ENCODE measurements at regions not wholly inside any gene's neighbourhood (a gene's known extent, or its start where the extent isn't known, plus 50 kb on each side); places are given as distances from the start of the nearest gene placed in this dataset.
"Not testable (repeated sequence)": the region's sequence is repeated elsewhere in the genome, so short reads cannot be mapped to it uniquely, and the experiment has no call there.

DNA sequence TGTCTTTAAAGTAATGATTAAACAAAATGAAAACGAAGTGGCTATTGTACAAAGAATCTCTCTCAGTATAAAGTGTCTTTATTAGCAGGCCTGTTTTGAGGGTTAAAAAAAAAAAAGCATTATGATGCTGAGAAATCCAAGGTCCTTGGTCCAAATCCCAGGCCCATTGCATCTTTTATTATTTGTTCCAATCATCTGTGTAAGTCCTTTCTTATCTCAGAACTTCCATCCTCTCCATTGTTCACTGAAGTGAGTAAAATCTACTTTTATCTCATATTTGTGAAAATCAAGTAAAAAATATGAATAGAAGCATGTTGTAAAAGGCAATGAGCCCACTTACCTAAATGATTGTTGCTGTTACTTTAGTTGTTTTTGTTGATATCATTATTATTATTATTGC, 499.1 kb upstream of the JAG1 start:
- no peak for DNase-seq (ENCODE audit: low read depth in 2 of 2)

DNA sequence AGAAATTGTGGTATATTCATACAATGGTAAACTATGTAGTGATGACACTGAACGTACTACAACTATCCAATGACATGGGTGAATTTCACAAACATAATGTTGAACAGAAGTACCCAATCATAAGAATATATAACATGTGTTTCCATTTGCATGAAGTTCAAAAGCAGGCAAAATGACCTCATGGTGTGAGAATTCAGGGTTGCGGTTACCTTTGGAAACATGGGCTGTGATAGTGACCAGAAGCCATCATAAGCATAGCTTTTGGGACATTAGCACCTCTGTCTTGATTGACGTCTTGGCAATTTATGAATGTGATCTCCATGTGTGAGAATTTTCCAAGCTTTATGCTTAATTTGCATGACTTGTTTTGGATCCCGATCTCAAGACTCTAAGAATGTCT, 500.1 kb upstream of the JAG1 start:
- DNase-seq (ENCODE audit: low read depth in 2 of 2) = no peak

DNA sequence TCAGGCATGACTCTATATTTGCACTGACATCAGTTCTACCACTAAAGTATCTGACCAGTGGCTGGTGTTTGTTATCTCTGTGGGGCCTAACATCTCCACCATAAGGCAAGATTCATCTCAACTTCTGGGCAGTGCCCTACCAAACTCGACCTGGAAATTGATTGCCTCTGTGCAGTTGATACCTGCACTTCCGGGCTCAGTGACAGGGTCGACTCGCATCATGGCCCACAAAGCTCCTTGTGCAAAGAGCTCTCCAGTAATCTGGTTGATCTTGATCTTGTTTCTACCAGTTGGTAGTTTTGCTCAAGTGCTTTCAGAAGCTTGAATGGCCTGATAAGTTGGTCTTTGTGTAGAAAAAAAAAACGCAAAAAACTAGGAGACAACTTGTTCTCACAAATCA, 501.1 kb upstream of the JAG1 start:
- no peak for DNase-seq (ENCODE audit: low read depth in 2 of 2)

DNA sequence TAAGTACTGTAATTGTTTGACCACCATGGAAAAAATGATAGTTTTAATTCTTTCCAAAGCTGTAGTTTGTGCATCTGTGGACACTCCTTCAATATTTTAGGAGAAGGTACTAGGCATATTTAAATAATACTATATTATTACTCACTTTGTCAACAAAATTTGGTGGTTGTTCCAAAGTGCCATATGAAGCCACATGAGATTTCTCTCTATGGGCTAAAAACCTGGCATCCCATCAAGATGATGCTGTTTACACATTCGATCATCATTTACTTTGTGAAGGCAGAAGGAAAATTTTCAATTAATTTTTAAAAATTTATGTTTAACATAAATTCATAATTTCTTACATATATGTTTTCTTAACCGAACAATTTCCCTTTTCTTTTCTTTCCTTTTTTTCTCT, 502.6 kb upstream of the JAG1 start:
- no peak for DNase-seq (ENCODE audit: low read depth in 2 of 2)

DNA sequence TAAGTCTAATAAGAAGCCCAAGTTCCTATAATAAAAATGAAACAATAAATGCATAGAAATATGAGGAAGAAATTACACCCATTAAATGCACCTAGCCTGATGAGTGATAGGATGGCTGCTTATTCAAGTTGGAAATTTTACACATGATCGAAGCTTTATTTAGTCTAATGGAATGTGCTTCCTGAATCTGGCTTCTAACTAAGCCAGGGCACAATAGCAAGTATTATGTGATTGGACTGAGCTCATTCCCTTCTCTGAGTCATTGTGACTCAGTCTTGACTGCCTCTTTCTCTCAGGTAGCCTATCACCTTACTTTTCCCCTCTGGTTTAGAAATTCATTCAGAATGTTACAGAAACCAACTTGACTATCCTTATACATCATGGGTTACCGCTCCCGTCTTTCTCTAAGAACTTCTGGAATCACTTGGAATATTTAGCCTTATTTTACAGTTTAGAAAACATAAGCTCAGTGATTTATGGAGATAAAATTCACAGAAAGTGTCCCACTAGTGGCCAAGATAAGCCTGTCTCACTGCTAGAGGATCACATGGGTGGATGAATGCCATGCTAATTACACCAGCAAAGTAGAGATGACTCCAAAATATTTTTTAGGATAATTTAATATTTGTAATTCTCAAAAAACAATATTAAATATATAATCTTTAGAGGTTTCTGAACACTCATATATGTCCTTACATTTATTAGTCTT, 505.3 kb upstream of the JAG1 start:
- no peak for DNase-seq (ENCODE audit: low read depth in 2 of 2)

DNA sequence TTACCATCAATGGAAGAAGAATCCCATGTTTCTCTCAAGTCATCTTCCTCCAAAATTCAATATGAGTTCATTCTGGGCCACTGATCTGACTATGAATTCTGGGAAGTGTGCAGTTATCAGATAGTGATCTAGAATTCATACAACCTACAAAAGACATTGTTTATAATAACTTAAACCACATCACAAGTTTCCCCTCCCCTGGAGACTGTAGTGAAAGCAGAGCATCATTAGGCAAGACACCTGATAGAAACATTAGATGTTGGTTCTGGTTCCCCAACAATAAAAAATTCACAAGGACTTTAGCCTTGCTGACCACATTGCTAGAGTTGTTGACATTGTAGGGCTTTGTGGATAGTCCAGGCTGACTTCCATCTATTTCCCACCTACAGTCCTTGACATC, 506.4 kb upstream of the JAG1 start:
- DNase-seq (ENCODE audit: low read depth in 2 of 2) = no peak

DNA sequence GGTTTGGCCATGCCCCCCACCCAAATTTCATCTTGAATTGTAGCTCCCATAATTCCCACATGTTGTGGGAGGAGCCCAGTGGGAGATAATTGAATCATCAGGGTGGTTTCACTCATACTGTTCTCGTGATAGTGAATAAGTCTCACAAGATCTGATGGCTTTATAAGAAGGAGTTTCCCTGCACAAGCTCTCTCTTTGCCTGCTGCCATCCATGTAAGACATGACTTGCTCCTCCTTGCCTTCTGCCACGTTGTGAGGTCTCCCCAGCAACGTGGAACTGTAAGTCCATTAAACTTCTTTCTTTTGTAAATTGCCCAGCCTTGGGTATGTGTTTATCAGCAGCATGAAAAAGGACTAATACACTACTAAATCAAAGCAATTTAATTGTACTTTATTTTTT, 507.3 kb upstream of the JAG1 start:
- not testable (repeated sequence) for DNase-seq (ENCODE audit: low read depth in 2 of 2)

DNA sequence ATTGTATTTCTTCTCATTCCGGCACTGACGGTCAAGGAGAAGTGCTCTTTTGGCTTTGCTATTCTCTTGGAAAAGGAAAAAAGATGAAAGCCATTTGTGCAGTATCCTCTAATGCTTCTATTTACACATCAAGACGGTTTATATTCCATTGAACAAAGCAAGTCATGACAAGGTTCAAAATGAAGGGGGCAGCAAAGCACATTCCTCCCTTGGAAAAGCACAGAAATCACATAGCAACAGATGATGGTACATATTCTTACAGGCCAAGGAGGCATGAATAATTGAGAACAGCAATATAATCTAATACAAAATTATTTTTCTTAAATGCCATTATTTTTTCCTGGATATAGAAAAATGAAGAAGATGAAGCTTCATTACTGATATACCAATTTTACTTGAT, 508.2 kb upstream of the JAG1 start:
- DNase-seq (ENCODE audit: low read depth in 2 of 2) = no peak

DNA sequence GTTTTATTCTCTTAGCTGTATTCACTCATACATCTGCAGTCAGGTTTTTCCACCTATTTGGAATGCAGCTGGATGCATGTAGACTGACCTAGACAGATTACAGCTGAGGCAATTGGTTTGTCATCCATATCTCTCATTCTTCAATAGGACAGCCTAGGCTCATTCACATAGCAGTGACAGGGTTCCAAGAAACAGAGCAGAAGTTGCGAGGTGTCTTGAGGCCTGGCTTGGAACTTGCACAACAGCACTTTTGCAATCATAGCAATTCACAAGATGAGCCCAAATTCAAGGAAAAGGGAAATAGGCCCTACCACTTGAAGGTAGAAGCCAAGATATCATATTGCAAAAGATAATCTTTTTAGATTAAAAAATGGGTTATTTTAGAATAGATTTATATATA, 508.9 kb upstream of the JAG1 start:
- DNase-seq (ENCODE audit: low read depth in 2 of 2) = no peak

DNA sequence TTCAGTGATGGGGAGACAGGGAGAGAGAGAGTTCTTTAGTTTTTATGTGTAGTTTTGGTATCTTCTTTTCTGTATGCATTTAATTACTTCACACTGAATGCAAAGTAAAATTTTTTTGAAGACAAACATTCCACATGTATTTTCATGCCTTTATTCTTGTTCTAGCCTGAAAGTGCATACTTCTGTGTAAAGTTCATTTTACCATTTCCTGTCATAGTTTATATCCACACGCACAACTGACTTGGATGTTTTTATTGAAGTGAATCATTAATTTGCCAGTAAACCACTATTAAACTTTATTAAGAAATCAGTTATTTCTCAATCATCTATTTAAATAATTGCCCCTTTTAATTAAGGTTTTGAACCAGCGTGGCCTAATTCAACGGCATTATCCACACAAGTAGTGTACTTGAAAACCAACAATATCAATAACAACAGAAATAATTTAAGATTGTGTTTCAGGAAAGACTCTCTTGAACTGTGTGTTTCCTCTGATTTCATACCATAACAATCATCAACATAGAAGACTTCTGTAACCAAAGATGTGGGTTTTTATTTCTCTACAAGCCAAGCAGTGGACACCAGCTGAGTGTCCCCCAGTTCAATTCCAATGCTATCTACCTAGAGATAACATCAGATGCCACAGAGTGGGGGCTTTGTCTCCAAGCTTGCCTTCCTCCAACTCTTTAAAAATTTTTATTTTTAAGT, 512.7 kb upstream of the JAG1 start:
- no peak for DNase-seq (ENCODE audit: low read depth in 2 of 2)

DNA sequence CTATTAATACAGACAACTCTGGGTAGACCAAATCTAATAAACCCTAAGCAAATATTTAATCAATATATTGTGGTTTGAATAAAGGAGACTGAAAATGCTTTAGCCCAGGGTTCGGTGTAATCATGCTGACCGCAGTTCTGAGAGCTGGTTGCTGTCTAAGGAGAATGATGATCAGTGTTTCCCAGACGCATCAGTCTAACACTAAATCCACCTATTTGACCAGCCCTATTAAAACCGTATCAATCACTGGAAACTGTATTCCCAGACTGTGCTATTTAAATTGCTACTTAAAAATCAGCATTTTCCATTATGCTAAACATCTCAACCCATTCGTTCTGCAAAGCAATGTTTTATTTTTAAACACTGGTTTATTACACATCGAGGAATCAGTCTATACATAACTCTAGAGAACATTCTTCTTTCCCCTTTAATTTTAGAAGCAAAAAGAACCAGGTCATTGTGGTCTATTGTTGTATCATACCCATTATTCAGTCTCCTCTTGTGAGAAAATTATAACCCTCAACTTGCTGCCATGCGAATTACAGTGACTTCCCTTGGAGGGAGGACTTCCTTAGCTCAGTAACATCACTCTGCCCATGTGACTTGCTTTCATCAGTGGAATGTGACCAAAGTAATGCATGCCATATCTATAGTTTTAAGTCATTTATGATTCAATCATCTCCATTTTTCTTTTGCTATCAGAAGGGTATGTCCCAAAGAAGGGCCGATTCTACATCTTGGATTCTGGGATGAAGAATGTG, 515.2 kb upstream of the JAG1 start:
- DNase-seq (ENCODE audit: low read depth in 2 of 2) = no peak

DNA sequence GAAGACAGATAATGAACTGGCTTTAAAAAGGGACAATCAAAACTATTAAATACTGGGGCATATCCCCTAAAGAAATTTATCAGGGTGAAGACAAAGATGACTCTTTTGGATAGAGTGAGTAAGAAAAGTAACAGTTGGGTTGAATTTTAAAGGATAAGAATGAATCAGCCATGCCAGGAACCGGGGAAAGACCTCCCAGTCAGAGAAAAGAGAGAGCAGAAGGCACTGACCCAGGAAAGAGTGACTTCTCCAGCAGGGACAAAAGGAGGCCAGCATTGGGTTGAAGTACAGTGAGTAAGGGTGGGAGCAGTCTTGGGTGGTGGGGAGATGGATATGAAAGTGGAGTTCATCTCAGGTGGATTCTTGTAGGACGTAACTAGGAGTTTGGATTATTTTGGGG, 516.9 kb upstream of the JAG1 start:
- no peak for DNase-seq (ENCODE audit: low read depth in 2 of 2)

DNA sequence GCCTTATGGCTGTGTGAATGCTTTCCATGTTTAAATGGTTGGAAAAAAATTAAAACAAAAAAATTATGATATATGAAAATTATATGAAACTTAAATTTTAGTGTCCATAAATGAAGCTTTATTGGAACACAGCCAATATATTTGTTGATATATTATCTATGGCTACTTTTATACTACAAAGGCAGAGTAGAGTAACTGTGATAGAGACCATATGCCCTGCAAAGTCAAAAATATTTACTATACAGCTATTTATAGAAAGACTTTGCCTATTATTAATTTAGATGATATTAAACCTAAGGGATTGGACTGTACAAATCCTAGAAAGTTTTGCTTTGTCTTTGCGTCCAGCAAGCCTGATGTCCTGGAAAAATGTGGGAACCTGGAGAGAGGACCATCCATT, 518.3 kb upstream of the JAG1 start:
- no peak for DNase-seq (ENCODE audit: low read depth in 2 of 2)

DNA sequence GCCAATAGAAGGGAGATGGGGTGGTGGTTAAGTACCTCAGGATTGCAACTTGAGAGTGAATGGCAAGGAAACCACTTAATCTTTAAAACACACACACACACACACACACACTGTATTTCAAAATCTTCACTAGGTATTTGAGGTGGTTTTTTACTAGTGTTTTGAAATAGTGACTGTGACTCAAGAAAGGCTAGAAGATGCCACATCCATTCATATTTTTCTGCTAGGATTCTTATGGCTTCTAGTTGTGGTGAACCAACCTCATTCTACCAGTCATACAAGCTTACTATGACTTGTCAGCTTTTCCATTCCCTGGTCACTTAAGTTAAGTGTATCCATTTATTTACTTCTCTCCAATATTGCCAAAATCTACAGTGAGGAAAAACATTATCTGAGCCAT, 519.4 kb upstream of the JAG1 start:
- no peak for DNase-seq (ENCODE audit: low read depth in 2 of 2)

DNA sequence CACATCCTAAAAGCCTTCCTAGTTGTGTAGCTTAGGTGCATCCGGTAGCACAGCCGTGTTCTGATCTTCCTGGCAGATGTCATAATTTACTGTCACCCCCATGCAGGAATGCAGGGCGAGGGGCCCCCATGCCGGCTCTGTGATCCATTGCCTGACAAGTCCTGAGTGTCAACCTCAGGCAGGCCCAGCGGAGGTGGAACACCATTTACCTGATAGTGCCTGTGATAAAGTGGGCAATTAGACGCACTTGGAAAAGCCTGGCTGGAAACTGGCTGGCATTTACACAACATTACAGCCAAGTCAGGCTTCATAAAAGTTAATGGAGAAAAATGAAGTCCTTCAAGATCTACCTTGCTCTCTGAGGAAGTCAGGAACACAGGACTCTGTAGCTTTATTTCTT, 521.4 kb upstream of the JAG1 start:
- no peak for DNase-seq (ENCODE audit: low read depth in 2 of 2)

DNA sequence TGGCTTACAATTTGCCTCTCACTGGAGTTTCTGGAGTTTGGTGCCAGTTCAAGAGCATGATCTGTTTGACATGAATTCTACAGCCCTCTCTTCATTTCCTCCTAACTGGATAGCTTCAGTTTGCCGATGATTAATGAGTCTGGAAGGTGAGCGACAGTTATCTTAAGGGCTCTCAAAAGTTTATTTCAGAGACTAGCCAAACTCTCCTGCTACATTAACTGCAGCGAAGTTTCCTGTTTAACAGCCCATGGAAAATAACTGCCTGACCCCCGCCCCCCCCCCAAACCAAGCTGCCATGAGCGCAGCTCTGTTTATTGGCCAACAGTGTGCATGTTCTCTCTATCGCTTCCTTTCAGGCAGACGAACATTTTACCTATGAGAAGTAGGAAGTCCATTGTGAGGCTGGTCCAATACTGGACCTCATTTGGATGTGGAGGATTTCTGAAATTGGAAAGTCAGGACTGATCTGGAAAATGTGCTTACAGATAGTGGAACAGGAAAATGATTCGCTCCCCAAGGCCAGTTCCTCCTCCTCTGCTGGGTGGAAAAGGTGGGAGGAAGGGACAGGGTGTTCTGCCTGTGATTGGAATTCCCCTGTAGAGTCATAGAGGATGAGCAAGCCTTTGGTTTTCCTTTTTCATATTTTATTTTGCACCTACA, 522.2 kb upstream of the JAG1 start:
- no peak for DNase-seq (ENCODE audit: low read depth in 2 of 2)

DNA sequence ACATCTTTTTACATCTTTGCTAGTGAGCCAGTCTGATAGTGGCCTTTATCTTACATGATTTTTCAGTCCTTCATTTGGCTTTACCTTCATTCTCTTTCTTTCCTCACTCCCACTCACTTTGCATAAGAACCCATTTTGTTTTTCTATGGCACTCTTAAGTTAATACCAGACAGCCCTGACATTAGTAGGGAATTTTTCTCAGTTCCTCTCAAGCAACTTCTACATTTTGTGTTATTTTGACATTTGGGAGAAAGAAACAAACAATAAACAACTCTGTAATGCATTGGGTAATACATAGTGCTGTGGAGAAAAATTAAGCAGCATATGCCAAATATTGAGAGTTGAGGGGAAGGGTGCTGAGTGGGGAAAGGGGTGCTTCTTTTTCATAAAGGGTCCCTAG, 524.1 kb upstream of the JAG1 start:
- DNase-seq (ENCODE audit: low read depth in 2 of 2) = no peak

DNA sequence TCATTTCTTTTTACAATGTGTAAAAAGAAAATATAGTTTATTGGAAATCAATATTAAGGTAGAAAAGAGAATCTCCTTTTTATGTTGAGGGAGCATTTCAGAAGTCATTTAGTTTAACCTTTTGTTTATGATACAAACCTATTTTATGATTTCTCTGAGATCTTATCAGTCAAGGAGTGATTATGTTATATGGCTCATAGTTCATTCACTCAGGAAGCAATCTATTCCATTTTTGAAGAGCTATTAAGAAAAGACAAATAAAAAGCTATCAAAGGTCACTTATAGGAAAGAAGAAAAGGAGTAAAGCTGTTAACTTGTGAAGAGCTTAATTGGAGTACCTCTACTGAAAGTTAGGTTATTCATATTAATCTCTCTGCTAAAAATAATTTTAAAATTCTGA, 526.6 kb upstream of the JAG1 start:
- no peak for DNase-seq (ENCODE audit: low read depth in 2 of 2)

DNA sequence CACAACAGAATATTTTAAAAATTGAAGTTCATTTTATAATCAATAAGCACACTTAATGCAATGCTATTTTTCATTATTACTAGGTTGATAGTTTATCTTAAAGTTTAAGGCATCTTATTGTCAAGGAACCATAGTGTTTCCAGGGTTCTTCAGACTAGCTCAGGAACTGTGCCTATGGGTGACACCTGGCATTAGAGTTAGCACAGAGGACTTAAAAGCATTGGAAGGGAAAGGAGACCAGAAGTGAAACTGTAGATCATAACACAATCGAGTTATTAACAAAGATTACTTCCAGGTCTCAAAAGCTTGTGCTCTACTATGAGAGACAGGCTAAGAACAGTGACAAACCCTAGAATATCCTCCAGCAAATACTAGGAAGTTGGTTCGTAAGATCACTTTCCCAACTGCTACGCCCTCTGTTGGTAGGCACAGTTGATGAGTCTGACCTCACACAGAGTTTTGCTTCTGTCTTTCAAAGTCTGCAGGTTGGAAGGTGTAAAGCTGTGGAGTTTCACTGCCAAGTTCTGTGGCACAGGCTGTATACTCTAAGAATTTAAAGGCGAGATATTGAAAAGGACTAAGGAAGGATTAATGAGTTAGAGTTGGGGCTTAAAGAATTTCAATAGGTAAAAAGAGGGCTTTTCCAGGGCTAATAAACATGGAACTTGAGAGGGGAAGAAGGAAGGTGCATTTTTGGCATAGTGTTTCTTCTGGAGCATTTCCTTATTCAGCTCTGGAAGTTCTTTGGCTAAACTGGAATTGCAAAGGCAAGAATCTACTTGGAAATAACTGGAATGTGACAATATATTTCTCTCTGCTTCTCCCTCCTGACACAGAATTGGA, 531.3 kb upstream of the JAG1 start:
- DNase-seq (ENCODE audit: low read depth in 2 of 2) = peak in 1 of 2 donors; percentile 3

DNA sequence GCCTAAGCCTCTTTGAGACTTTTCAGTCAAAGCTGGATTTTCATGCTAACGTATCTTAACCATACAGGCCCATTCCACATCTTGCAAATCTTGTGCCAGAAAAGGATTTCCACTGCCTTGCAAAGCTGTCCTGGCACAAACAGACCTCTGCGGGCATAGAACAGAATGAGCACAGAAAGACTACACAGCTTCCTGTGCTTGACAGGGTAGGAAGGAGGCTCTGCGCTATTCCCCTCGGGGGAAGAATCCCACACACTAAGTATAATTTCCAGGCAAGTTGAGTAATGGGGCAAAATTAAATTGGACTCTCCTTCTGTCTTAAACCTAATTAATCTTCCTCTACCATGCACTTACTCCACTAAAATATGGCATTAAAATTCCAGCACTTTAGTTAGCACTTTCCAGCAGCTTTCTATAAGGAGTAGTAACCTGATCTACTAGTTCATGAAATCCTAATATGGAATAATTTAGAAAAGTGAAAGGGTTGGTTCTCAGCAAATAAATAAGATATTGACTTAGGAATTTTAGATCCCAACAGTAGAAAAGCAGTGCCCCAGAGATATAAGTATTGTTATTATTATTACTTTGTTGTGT, 532.1 kb upstream of the JAG1 start:
- no peak for DNase-seq (ENCODE audit: low read depth in 2 of 2)
